Testis (tissue), 2 donors: ENCODE measurements at regions not wholly inside any gene's neighbourhood (a gene's known extent, or its start where the extent isn't known, plus 50 kb on each side); places are given as distances from the start of the nearest gene placed in this dataset.

Experiments used
- POLR2A ChIP-seq: fragments of 450-650 bp; IDR thresholded peaks from one replicate; pipeline ENCODE4 v1.6.1; 2017; ENCODE audit warnings: antibody characterized with exemption, mild to moderate bottlenecking, moderate library complexity
- TF ChIP-seq, protein P1 (sequence below), 3 experiments: fragments of 450-650 bp in 2 of 3; fragments of 200-600 bp in 1 of 3; sonication (generic) in 1 of 3; IDR thresholded peaks; one replicate each; pipeline ENCODE4 v1.5.1; 2016 to 2019; ENCODE audit warnings: antibody characterized with exemption in 3 of 3, mild to moderate bottlenecking in 2 of 3, moderate library complexity in 1 of 3

DNA sequence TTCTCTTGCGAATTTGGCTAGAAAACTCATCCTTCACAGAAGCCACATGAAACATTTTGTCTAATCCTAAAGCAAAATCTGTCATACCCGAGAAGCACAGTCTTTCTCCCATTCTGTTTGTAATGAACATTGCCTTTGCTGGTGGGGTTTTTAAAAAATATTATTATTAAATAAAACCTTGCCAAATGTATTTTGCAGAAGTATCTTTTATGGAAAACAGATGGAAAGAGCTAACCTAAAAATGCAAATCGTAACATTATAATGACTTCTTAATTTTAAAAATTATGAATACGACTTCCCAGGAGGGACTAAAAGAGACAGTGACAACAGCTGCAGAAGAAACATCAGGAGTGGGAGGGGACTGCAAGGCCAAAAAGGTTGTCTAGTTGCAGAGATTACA, 246.3 kb upstream of the TAS2R1 start:
- TF ChIP-seq, protein P1, sequence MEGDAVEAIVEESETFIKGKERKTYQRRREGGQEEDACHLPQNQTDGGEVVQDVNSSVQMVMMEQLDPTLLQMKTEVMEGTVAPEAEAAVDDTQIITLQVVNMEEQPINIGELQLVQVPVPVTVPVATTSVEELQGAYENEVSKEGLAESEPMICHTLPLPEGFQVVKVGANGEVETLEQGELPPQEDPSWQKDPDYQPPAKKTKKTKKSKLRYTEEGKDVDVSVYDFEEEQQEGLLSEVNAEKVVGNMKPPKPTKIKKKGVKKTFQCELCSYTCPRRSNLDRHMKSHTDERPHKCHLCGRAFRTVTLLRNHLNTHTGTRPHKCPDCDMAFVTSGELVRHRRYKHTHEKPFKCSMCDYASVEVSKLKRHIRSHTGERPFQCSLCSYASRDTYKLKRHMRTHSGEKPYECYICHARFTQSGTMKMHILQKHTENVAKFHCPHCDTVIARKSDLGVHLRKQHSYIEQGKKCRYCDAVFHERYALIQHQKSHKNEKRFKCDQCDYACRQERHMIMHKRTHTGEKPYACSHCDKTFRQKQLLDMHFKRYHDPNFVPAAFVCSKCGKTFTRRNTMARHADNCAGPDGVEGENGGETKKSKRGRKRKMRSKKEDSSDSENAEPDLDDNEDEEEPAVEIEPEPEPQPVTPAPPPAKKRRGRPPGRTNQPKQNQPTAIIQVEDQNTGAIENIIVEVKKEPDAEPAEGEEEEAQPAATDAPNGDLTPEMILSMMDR (IDR thresholded peaks at IDR 0.05) = no peak
- TF ChIP-seq POLR2A = no peak
